ENCODE measurements at regions not wholly inside any gene's neighbourhood (a gene's known extent, or its start where the extent isn't known, plus 50 kb on each side); places are given as distances from the start of the nearest gene placed in this dataset.

GRCh38 chr12:116408489-116409250 is 131.2 kb upstream of the MED13L start:
- Histone ChIP-seq H3K4me1 (ENCODE audit: control insufficient read depth, insufficient read depth, low read length) (peaks cover 6% of the 10 kb centered on the region; the same call in 1 of the 2 replicates), H3K9ac (ENCODE audit: low read length) (no peak overlapping the region), H3K4me3 (ENCODE audit: low read depth, low read length) (no peak overlapping the region), H3K36me3 (ENCODE audit: control insufficient read depth, insufficient read depth, low read length) (no peaks in the 10 kb centered on the region), H3K27ac (ENCODE audit: low read depth, low read length) (no peak overlapping the region), H3K9me3 (ENCODE audit: control insufficient read depth, insufficient read depth, low read depth, low read length) (no peaks in the 10 kb centered on the region), H3K27me3 (ENCODE audit: control insufficient read depth, insufficient read depth, low read length) (no peaks in the 10 kb centered on the region)

GRCh38 chr12:116411977-116412376 is 134.5 kb upstream of the MED13L start:
- peaks cover 19% of the 10 kb centered on the region for H3K4me1 ChIP-seq (ENCODE audit: control insufficient read depth, insufficient read depth, low read length)

GRCh38 chr12:116414891-116415290 is 137.4 kb upstream of the MED13L start:
- no peaks in the 10 kb centered on the region for H3K36me3 ChIP-seq (ENCODE audit: control insufficient read depth, insufficient read depth, low read length)
- H3K27ac ChIP-seq (ENCODE audit: low read depth, low read length), result no peak overlapping the region
- no peak overlapping the region for H3K9ac ChIP-seq (ENCODE audit: low read length)
- H3K4me3 ChIP-seq (ENCODE audit: low read depth, low read length), result no peak overlapping the region
- peaks cover 19% of the 10 kb centered on the region for H3K4me1 ChIP-seq (ENCODE audit: control insufficient read depth, insufficient read depth, low read length)
- H3K9me3 ChIP-seq (ENCODE audit: control insufficient read depth, insufficient read depth, low read depth, low read length), result no peaks in the 10 kb centered on the region
- H3K27me3 ChIP-seq (ENCODE audit: control insufficient read depth, insufficient read depth, low read length), result no peaks in the 10 kb centered on the region

More at GRCh38 chr12:116411977-116412376, 134.5 kb upstream of the MED13L start:
- no peaks in the 10 kb centered on the region for H3K36me3 ChIP-seq (ENCODE audit: control insufficient read depth, insufficient read depth, low read length)
- no peak overlapping the region for H3K9ac ChIP-seq (ENCODE audit: low read length)
- H3K9me3 ChIP-seq (ENCODE audit: control insufficient read depth, insufficient read depth, low read depth, low read length), result no peaks in the 10 kb centered on the region
- no peaks in the 10 kb centered on the region for H3K27me3 ChIP-seq (ENCODE audit: control insufficient read depth, insufficient read depth, low read length)
- no peak overlapping the region for H3K27ac ChIP-seq (ENCODE audit: low read depth, low read length)
- H3K4me3 ChIP-seq (ENCODE audit: low read depth, low read length), result no peak overlapping the region

- Histone ChIP-seq H3K4me3 (ENCODE audit: low read depth, low read length) (no peak overlapping the region), H3K27ac (ENCODE audit: low read depth, low read length) (no peak overlapping the region), H3K9ac (ENCODE audit: low read length) (peak overlapping the region; percentile 20), H3K27me3 (ENCODE audit: control insufficient read depth, insufficient read depth, low read length) (no peaks in the 10 kb centered on the region), H3K4me1 (ENCODE audit: control insufficient read depth, insufficient read depth, low read length) (peaks cover 22% of the 10 kb centered on the region), H3K9me3 (ENCODE audit: control insufficient read depth, insufficient read depth, low read depth, low read length) (no peaks in the 10 kb centered on the region), H3K36me3 (ENCODE audit: control insufficient read depth, insufficient read depth, low read length) (no peaks in the 10 kb centered on the region)
Observed at GRCh38 chr12:116415408-116416108, 138.1 kb upstream of the MED13L start.

- Histone ChIP-seq H3K9me3 (ENCODE audit: control insufficient read depth, insufficient read depth, low read depth, low read length) (no peaks in the 10 kb centered on the region), H3K9ac (ENCODE audit: low read length) (peak overlapping the region; percentile 15), H3K27me3 (ENCODE audit: control insufficient read depth, insufficient read depth, low read length) (no peaks in the 10 kb centered on the region), H3K36me3 (ENCODE audit: control insufficient read depth, insufficient read depth, low read length) (no peaks in the 10 kb centered on the region), H3K4me1 (ENCODE audit: control insufficient read depth, insufficient read depth, low read length) (peaks cover 22% of the 10 kb centered on the region), H3K27ac (ENCODE audit: low read depth, low read length) (no peak overlapping the region; the same call in 1 of the 2 replicates), H3K4me3 (ENCODE audit: low read depth, low read length) (no peak overlapping the region)
Observed at GRCh38 chr12:116416166-116416565, 138.7 kb upstream of the MED13L start.

GRCh38 chr12:116418551-116418950 is 140.6 kb upstream of the MAP1LC3B2 start:
- Histone ChIP-seq H3K9me3 (ENCODE audit: control insufficient read depth, insufficient read depth, low read depth, low read length) (peaks cover 8% of the 10 kb centered on the region), H3K27me3 (ENCODE audit: control insufficient read depth, insufficient read depth, low read length) (no peaks in the 10 kb centered on the region), H3K36me3 (ENCODE audit: control insufficient read depth, insufficient read depth, low read length) (no peaks in the 10 kb centered on the region), H3K27ac (ENCODE audit: low read depth, low read length) (no peak overlapping the region), H3K4me1 (ENCODE audit: control insufficient read depth, insufficient read depth, low read length) (peaks cover 22% of the 10 kb centered on the region), H3K4me3 (ENCODE audit: low read depth, low read length) (no peak overlapping the region), H3K9ac (ENCODE audit: low read length) (no peak overlapping the region)

- no peaks in the 10 kb centered on the region for H3K27me3 ChIP-seq (ENCODE audit: control insufficient read depth, insufficient read depth, low read length)
- H3K4me3 ChIP-seq (ENCODE audit: low read depth, low read length), result no peak overlapping the region
- H3K9ac ChIP-seq (ENCODE audit: low read length), result no peak overlapping the region
- no peaks in the 10 kb centered on the region for H3K36me3 ChIP-seq (ENCODE audit: control insufficient read depth, insufficient read depth, low read length)
- H3K9me3 ChIP-seq (ENCODE audit: control insufficient read depth, insufficient read depth, low read depth, low read length), result peaks cover 8% of the 10 kb centered on the region
- H3K27ac ChIP-seq (ENCODE audit: low read depth, low read length), result no peak overlapping the region
- H3K4me1 ChIP-seq (ENCODE audit: control insufficient read depth, insufficient read depth, low read length), result peaks cover 23% of the 10 kb centered on the region
Observed at GRCh38 chr12:116420227-116420880, 138.8 kb upstream of the MAP1LC3B2 start.

- Histone ChIP-seq H3K9me3 (ENCODE audit: control insufficient read depth, insufficient read depth, low read depth, low read length) (peaks cover 8% of the 10 kb centered on the region), H3K4me3 (ENCODE audit: low read depth, low read length) (no peak overlapping the region), H3K27ac (ENCODE audit: low read depth, low read length) (no peak overlapping the region), H3K9ac (ENCODE audit: low read length) (no peak overlapping the region), H3K27me3 (ENCODE audit: control insufficient read depth, insufficient read depth, low read length) (no peaks in the 10 kb centered on the region), H3K36me3 (ENCODE audit: control insufficient read depth, insufficient read depth, low read length) (no peaks in the 10 kb centered on the region), H3K4me1 (ENCODE audit: control insufficient read depth, insufficient read depth, low read length) (peaks cover 24% of the 10 kb centered on the region)
Observed at GRCh38 chr12:116421785-116422538, 137.2 kb upstream of the MAP1LC3B2 start.

- H3K27me3 ChIP-seq (ENCODE audit: control insufficient read depth, insufficient read depth, low read length), result no peaks in the 10 kb centered on the region
- H3K9me3 ChIP-seq (ENCODE audit: control insufficient read depth, insufficient read depth, low read depth, low read length), result peaks cover 8% of the 10 kb centered on the region
- no peak overlapping the region for H3K9ac ChIP-seq (ENCODE audit: low read length)
- no peaks in the 10 kb centered on the region for H3K36me3 ChIP-seq (ENCODE audit: control insufficient read depth, insufficient read depth, low read length)
- peaks cover 32% of the 10 kb centered on the region for H3K4me1 ChIP-seq (ENCODE audit: control insufficient read depth, insufficient read depth, low read length)
- H3K27ac ChIP-seq (ENCODE audit: low read depth, low read length), result no peak overlapping the region
- H3K4me3 ChIP-seq (ENCODE audit: low read depth, low read length), result no peak overlapping the region
Observed at GRCh38 chr12:116423094-116423493, 136.1 kb upstream of the MAP1LC3B2 start.

GRCh38 chr12:116425256-116426193 is 133.7 kb upstream of the MAP1LC3B2 start:
- Histone ChIP-seq H3K27me3 (ENCODE audit: control insufficient read depth, insufficient read depth, low read length) (no peaks in the 10 kb centered on the region), H3K9me3 (ENCODE audit: control insufficient read depth, insufficient read depth, low read depth, low read length) (peaks cover 8% of the 10 kb centered on the region), H3K9ac (ENCODE audit: low read length) (peak overlapping the region; percentile 89), H3K36me3 (ENCODE audit: control insufficient read depth, insufficient read depth, low read length) (no peaks in the 10 kb centered on the region), H3K27ac (ENCODE audit: low read depth, low read length) (peak overlapping the region; percentile 86), H3K4me1 (ENCODE audit: control insufficient read depth, insufficient read depth, low read length) (peaks cover 36% of the 10 kb centered on the region), H3K4me3 (ENCODE audit: low read depth, low read length) (no peak overlapping the region)
